NAMALWA (cell line): ENCODE measurements at regions not wholly inside any gene's neighbourhood (a gene's known extent, or its start where the extent isn't known, plus 50 kb on each side); places are given as distances from the start of the nearest gene placed in this dataset.

ENCODE experiments used
- DNase-seq: peaks from one replicate; pipeline ENCODE4 v3.0.0-alpha.2; 2015; ENCODE audit warnings: low spot score

- no peak for DNase-seq
Observed at GRCh38 chr12:124365726-124366430, 71.0 kb downstream of the RFLNA start.
